ENCODE measurements at regions not wholly inside any gene's neighbourhood (a gene's known extent, or its start where the extent isn't known, plus 50 kb on each side); places are given as distances from the start of the nearest gene placed in this dataset.

GRCh38 chr2:65681503-65681902 lies 249.1 kb upstream of the SPRED2 start:
- H2BK120ac ChIP-seq (ENCODE audit: low read depth, low read length) = no peak overlapping the region
- 0 out of 2 replicates have a peak, but pooled peaks cover 2% of the 10 kb centered on the region for H3K9me3 ChIP-seq (ENCODE audit: control insufficient read depth, insufficient read depth, low read length)
- H3K4me2 ChIP-seq (ENCODE audit: low read depth, low read length) = no peak overlapping the region
- dilution Hi-C loops (cut with HindIII; ENCODE audit: low sequenced_read_pairs, unreplicated experiment) = no loop called here
- DNase-seq = no peak
- in situ Hi-C loops (cut with MboI; ENCODE audit: low sequenced_read_pairs) = no loop called here
- H4K5ac ChIP-seq (ENCODE audit: low read depth, low read length) = no peak overlapping the region
- no peaks in the 10 kb centered on the region for H3K4me1 ChIP-seq (ENCODE audit: control insufficient read depth, insufficient read depth, low read length)
- H2AFZ ChIP-seq (replicated peaks; ENCODE audit: low read length, poor library complexity) = no peak overlapping the region
- ChIA-PET POLR2A (ENCODE audit: unreplicated experiment) (no interaction called here), CTCF (no interaction called here)
- H4K20me1 ChIP-seq (ENCODE audit: insufficient read depth, low read length) = no peaks in the 10 kb centered on the region
- H3K27ac ChIP-seq (ENCODE audit: insufficient read depth, low read length) = no peak overlapping the region
- H3K36me3 ChIP-seq (ENCODE audit: control insufficient read depth, insufficient read depth, low read length) = no peaks in the 10 kb centered on the region
- no TSS peak for BruUV-seq (replicated peaks)
- no peak overlapping the region for H3K23ac ChIP-seq (ENCODE audit: low read depth, low read length)
- H2AK9ac ChIP-seq (replicated peaks; ENCODE audit: low read depth, low read length, poor library complexity) = no peak overlapping the region
- no peak overlapping the region for H2BK20ac ChIP-seq (ENCODE audit: low read depth, low read length)
- no peak for ATAC-seq (ENCODE audit: low read depth)
- H3K4me3 ChIP-seq (ENCODE audit: insufficient read depth, low read depth, low read length) = no peak overlapping the region
- H2AK5ac ChIP-seq (ENCODE audit: low read depth, low read length) = no peak overlapping the region
- no peak overlapping the region for H3K9ac ChIP-seq (ENCODE audit: low read depth, low read length)
- no peak overlapping the region for H4K8ac ChIP-seq (ENCODE audit: low read depth in 2 of 2, low read length in 2 of 2)
- H2BK5ac ChIP-seq (ENCODE audit: low read depth, low read length, poor library complexity, severe bottlenecking) = no peak overlapping the region
- H2BK15ac ChIP-seq (ENCODE audit: low read depth, low read length) = no peak overlapping the region
- peaks cover 28% of the 10 kb centered on the region for H3K27me3 ChIP-seq (ENCODE audit: control insufficient read depth, insufficient read depth, low read length)
- TF ChIP-seq FOS (IDR thresholded peaks at IDR 0.05; ENCODE audit: low read depth, low read length) (no peak), MAZ (IDR thresholded peaks at IDR 0.05; ENCODE audit: borderline replicate concordance, low read depth, low read length) (no peak), NFE2L2 (IDR thresholded peaks at IDR 0.05; ENCODE audit: low read depth, low read length) (no peak), ELK1 (IDR thresholded peaks at IDR 0.05; ENCODE audit: borderline replicate concordance, low read depth, low read length) (no peak), BHLHE40 (IDR thresholded peaks at IDR 0.05; ENCODE audit: low read depth, low read length) (no peak), CEBPB (IDR thresholded peaks at IDR 0.05; ENCODE audit: low read depth, low read length) (no peak), RCOR1 (IDR thresholded peaks at IDR 0.05; ENCODE audit: insufficient replicate concordance, low read length) (no peak), RAD21 (IDR thresholded peaks at IDR 0.05; ENCODE audit: low read length) (no peak), POLR2A (IDR thresholded peaks at IDR 0.05; ENCODE audit: low read depth, low read length) (no peak), CHD1 (IDR thresholded peaks at IDR 0.05; ENCODE audit: low read depth, low read length) (no peak)
- H3K79me1 ChIP-seq (ENCODE audit: low read depth in 1 of 2, low read length in 2 of 2) = no peaks in the 10 kb centered on the region
- intact Hi-C loops (cut with micrococcal nuclease) = no loop called here
- H3K14ac ChIP-seq (replicated peaks; ENCODE audit: low read depth, low read length) = no peak overlapping the region
- no peaks in the 10 kb centered on the region for H3K9me1 ChIP-seq (ENCODE audit: insufficient read depth, low read length)
- H4K91ac ChIP-seq (ENCODE audit: insufficient read depth, low read depth, low read length) = no peak overlapping the region
- no peak overlapping the region for H3K4ac ChIP-seq (ENCODE audit: low read depth, low read length)
- H3K18ac ChIP-seq (ENCODE audit: low read depth, low read length) = no peak overlapping the region
- no CpG with 5 or more reads among the region's 1 CpG for WGBS, 2 experiments (ENCODE audit: extremely low coverage in 2 of 2, insufficient read length in 1 of 2)
- H3K56ac ChIP-seq (ENCODE audit: extremely low read depth, insufficient read depth, low read length) = no peak overlapping the region

Measured in IMR-90 (cell line).